K562 (cell line): ENCODE measurements at regions not wholly inside any gene's neighbourhood (a gene's known extent, or its start where the extent isn't known, plus 50 kb on each side); places are given as distances from the start of the nearest gene placed in this dataset.

ENCODE experiments used
- ATAC-seq: fragments of 200-7000 bp; cut with Tn5 transposase; 3 replicates; pipeline ENCODE4 v1.9.1; 2020; ENCODE audit warnings: moderate library complexity
- BruUV-seq: library from RNA; stranded (reverse); fragments of 400-500 nt; replicated peaks from 2 replicates; lab custom pipeline; 2021; lab: Mats Ljungman, UMichigan
- CTCF ChIA-PET: fragments of 300-600 bp; formaldehyde crosslinking; extraction: SDS; loops from one replicate; lab custom pipeline; 2021; ENCODE audit warnings: low intra/inter-chr PET ratio; lab: Yijun Ruan, JAX
- POLR2A ChIA-PET: fragments of 300-600, 350-650 bp; sonication (Branson Sonifier 250); formaldehyde crosslinking; extraction: SDS; loops from one replicate; lab custom pipeline; 2021; ENCODE audit warnings: antibody characterized with exemption, inconsistent platforms; lab: Yijun Ruan, JAX
- DNase-seq, 4 experiments: peaks; one replicate each; pipeline versions ENCODE4 v3.0.0 to v3.0.0-alpha.2; 2011 to 2018; ENCODE audit warnings: low spot score in 3 of 4, mixed read lengths in 3 of 4; ENCODE audit errors: extremely low read depth in 1 of 4
- FAIRE-seq: peaks from 2 replicates; lab custom pipeline; 2011; peaks lifted over from hg19 to GRCh38; lab: Jason Lieb, UNC
- H2AFZ ChIP-seq: 2 replicates; pipeline ENCODE4 v1.6.0; 2011; ENCODE audit warnings: low read depth, low read length, control low read depth, inconsistent platforms
- H3K27ac ChIP-seq: fragments of 200-600 bp; 3 replicates; pipeline ENCODE4 v1.8.0; 2011; ENCODE audit warnings: low read depth, mild to moderate bottlenecking, control low read depth, inconsistent platforms, low read length, moderate library complexity, mixed read lengths; ENCODE audit errors: extremely low read depth
- H3K27me3 ChIP-seq, 2 experiments: fragments of 300-600 bp in 1 of 2; 2 replicates in 1 of 2; 3 replicates in 1 of 2; pipeline versions ENCODE4 v1.6.0 to v1.8.0; 2011; ENCODE audit warnings: inconsistent platforms in 2 of 2, low read length in 2 of 2, mild to moderate bottlenecking in 1 of 2, mixed read lengths in 1 of 2, moderate library complexity in 1 of 2; ENCODE audit not compliant: control insufficient read depth in 2 of 2, insufficient read depth in 2 of 2
- H3K36me3 ChIP-seq: fragments of 300-600 bp; 3 replicates; pipeline ENCODE4 v1.8.0; 2011; ENCODE audit warnings: mild to moderate bottlenecking, low read length, inconsistent platforms; ENCODE audit not compliant: control insufficient read depth, insufficient read depth
- H3K4me1 ChIP-seq, 2 experiments: fragments of 200-600 bp in 1 of 2; replicated peaks in 1 of 2; 2 replicates in 1 of 2; 3 replicates in 1 of 2; pipeline versions ENCODE4 v1.5.1 to v1.8.0; 2011; ENCODE audit warnings: inconsistent platforms in 2 of 2, low read length in 2 of 2, mild to moderate bottlenecking in 1 of 2, mixed read lengths in 1 of 2, moderate library complexity in 1 of 2; ENCODE audit not compliant: control insufficient read depth in 2 of 2, insufficient read depth in 2 of 2
- H3K4me2 ChIP-seq: 2 replicates; pipeline ENCODE4 v1.6.1; 2011; ENCODE audit warnings: low read length, control low read depth, inconsistent platforms, mixed read lengths; ENCODE audit not compliant: insufficient read depth
- H3K4me3 ChIP-seq: fragments of 200-600 bp; sonication (generic), shearing (Covaris generic); 2 replicates; pipeline ENCODE4 v1.5.1; 2016; ENCODE audit warnings: control low read depth, inconsistent platforms
- H3K79me2 ChIP-seq: fragments of 200-600 bp; 3 replicates; pipeline ENCODE4 v1.8.0; 2011; ENCODE audit warnings: low read length, inconsistent platforms; ENCODE audit not compliant: control insufficient read depth, insufficient read depth
- H3K9ac ChIP-seq, 2 experiments: 2 replicates each; pipeline versions ENCODE4 v1.6.0 to v1.6.1; 2011; ENCODE audit warnings: low read depth in 2 of 2, low read length in 2 of 2, control low read depth in 1 of 2, inconsistent platforms in 1 of 2, mild to moderate bottlenecking in 1 of 2, mixed read lengths in 1 of 2; ENCODE audit not compliant: insufficient read depth in 1 of 2
- H3K9me1 ChIP-seq: one replicate; pipeline ENCODE4 v1.6.0; 2011; ENCODE audit warnings: inconsistent platforms, mild to moderate bottlenecking, low read length, moderate library complexity; ENCODE audit not compliant: control insufficient read depth, insufficient read depth
- H3K9me3 ChIP-seq: replicated peaks from 2 replicates; pipeline ENCODE4 v1.5.1; 2011; ENCODE audit warnings: low read depth, low read length, inconsistent platforms; ENCODE audit not compliant: control insufficient read depth, insufficient read depth
- H4K20me1 ChIP-seq: replicated peaks from 2 replicates; pipeline ENCODE4 v1.6.1; 2011; ENCODE audit warnings: low read length, inconsistent platforms, mixed read lengths; ENCODE audit not compliant: control insufficient read depth, insufficient read depth
- ARID4B ChIP-seq: sonication (generic); formaldehyde crosslinking; IDR thresholded peaks from 2 replicates; pipeline ENCODE4 v1.8.0; 2022; ENCODE audit warnings: mild to moderate bottlenecking, missing genetic modification reagents
- EP300 ChIP-seq: IDR thresholded peaks from 2 replicates; pipeline ENCODE4 v1.6.1; 2012; ENCODE audit warnings: low read length, improper control_type of control experiment
- GMEB1 ChIP-seq: fragments of 250-450 bp; sonication (Bioruptor Pico); IDR thresholded peaks from 2 replicates; pipeline ENCODE4 v1.4.0; 2020; ENCODE audit warnings: mild to moderate bottlenecking
- HNRNPL ChIP-seq: fragments of 200-400 bp; formaldehyde crosslinking; IDR thresholded peaks from 2 replicates; pipeline ENCODE4 v1.6.1; 2017; ENCODE audit warnings: low read depth, mild to moderate bottlenecking, low read length
- ILK ChIP-seq: fragments of 450-650 bp; IDR thresholded peaks from 2 replicates; pipeline ENCODE4 v1.6.1; 2016; ENCODE audit warnings: missing genetic modification characterization, low read depth, mild to moderate bottlenecking, missing compliant biosample characterization, moderate library complexity, borderline replicate concordance
- MYNN ChIP-seq, 2 experiments: sonication (generic); formaldehyde crosslinking in 1 of 2; IDR thresholded peaks; 2 replicates each; pipeline versions ENCODE4 v1.5.0 to v1.6.1; 2016 to 2020; ENCODE audit warnings: antibody characterized with exemption in 1 of 2, missing genetic modification reagents in 1 of 2
- NR2C1 ChIP-seq, 2 experiments: fragments of 450-650 bp; IDR thresholded peaks; 2 replicates each; pipeline ENCODE4 v1.6.1; 2017; ENCODE audit warnings: mild to moderate bottlenecking in 2 of 2, antibody characterized with exemption in 1 of 2, inconsistent platforms in 1 of 2, missing compliant biosample characterization in 1 of 2, missing genetic modification characterization in 1 of 2
- SIRT6 ChIP-seq: IDR thresholded peaks from one replicate; pipeline ENCODE4 v1.6.1; 2012; ENCODE audit warnings: low read depth, mild to moderate bottlenecking, control low read depth, inconsistent platforms, low read length, moderate library complexity
- TRIM28 ChIP-seq: fragments of 450-650 bp; IDR thresholded peaks from 2 replicates; pipeline ENCODE4 v1.6.1; 2017
- WGBS: fragments of 100-300 bp; shearing (Covaris generic); methylation state at CpG from one replicate; pipeline ENCODE4 v1.1.6; 2016; ENCODE audit warnings: low coverage, mixed read lengths; ENCODE audit not compliant: insufficient coverage; ENCODE audit errors: missing lambda C conversion rate; 5-methylcytosine and 5-hydroxymethylcytosine counted together
- in situ Hi-C: fragments of 300-500 bp; cut with MboI; formaldehyde crosslinking; loops from 4 replicates; pipeline ENCODE4 v1.15.0; 2018; ENCODE audit warnings: inconsistent platforms, mixed read lengths
- intact Hi-C: fragments of 100-400 bp; cut with micrococcal nuclease; formaldehyde crosslinking; loops from 2 replicates; pipeline ENCODE4 v1.14.2; 2022

GRCh38 chr11:112469376-112469775 lies 208.7 kb upstream of the PLET1 start:
- Histone ChIP-seq H4K20me1 (no peaks in the 10 kb centered on the region; the same call in 1 of the 2 replicates), H3K9me3 (no peaks in the 10 kb centered on the region), H3K36me3 (no peaks in the 10 kb centered on the region), H3K9ac (no peak overlapping the region), H3K27me3 (peaks cover 10 to 37% of the 10 kb centered on the region in 2 experiments; a peak in 4 of 5 replicates), H3K4me1 (no peaks in the 10 kb centered on the region), H3K27ac (no peak overlapping the region), H3K79me2 (no peaks in the 10 kb centered on the region)
- ATAC-seq (no peak), FAIRE-seq (no peak)
- POLR2A ChIA-PET: interaction anchor here (0.6 kb wide), 1 partner anchor 20 kb away, joined by 3 read pairs; no protein-coding TSS in a partner anchor
- WGBS: 1% methylated on average over 4 of the region's 4 CpGs
- in situ Hi-C loops: no loop called here
- no peak for TF ChIP-seq ILK (tag)
- TF ChIP-seq TRIM28: no peak
- no peak for TF ChIP-seq NR2C1 (IDR thresholded peaks at IDR 0.05)
- TF ChIP-seq NR2C1 (tag; IDR thresholded peaks at IDR 0.05): no peak
- no peak for TF ChIP-seq MYNN (IDR thresholded peaks at IDR 0.05)
- no peak for TF ChIP-seq MYNN (CRISPR knock-in tag; IDR thresholded peaks at IDR 0.05)
- no peak for TF ChIP-seq SIRT6
- TF ChIP-seq HNRNPL: no peak
- TF ChIP-seq GMEB1 (CRISPR knock-in tag): no peak
- TF ChIP-seq ARID4B (CRISPR knock-in tag): no peak
- no peak for TF ChIP-seq EP300
- TF ChIP-seq, all 486 proteins: peak for 0
- no TSS peak for BruUV-seq
- no peak for DNase-seq
- CTCF ChIA-PET: no interaction called here
- no peak overlapping the region for H2AFZ ChIP-seq
- intact Hi-C loops: no loop called here
- H3K4me2 ChIP-seq: no peak overlapping the region
- no peaks in the 10 kb centered on the region for H3K9me1 ChIP-seq
- H3K4me3 ChIP-seq: no peak overlapping the region
